Neural crest cell (in vitro differentiated cells): ENCODE measurements at regions not wholly inside any gene's neighbourhood (a gene's known extent, or its start where the extent isn't known, plus 50 kb on each side); places are given as distances from the start of the nearest gene placed in this dataset.

Experiments used
- DNase-seq: peaks from one replicate; pipeline ENCODE4 v3.0.0; 2021; ENCODE audit warnings: low read depth, mixed read lengths, low spot score
- H3K27ac Mint-ChIP-seq: one replicate; pipeline ENCODE4 v1.8.0; 2021; ENCODE audit warnings: mild to moderate bottlenecking, mixed read lengths; ENCODE audit not compliant: unreplicated experiment
- H3K27me3 Mint-ChIP-seq: 2 replicates; pipeline ENCODE4 v1.8.0; 2021; ENCODE audit warnings: low read depth, mild to moderate bottlenecking, mixed read lengths
- H3K36me3 Mint-ChIP-seq: 2 replicates; pipeline ENCODE4 v1.8.0; 2021; ENCODE audit warnings: low read depth, mild to moderate bottlenecking, mixed read lengths
- H3K4me1 Mint-ChIP-seq: 2 replicates; pipeline ENCODE4 v1.8.0; 2021; ENCODE audit warnings: mixed read lengths
- H3K4me3 Mint-ChIP-seq: one replicate; pipeline ENCODE4 v1.8.0; 2021; ENCODE audit warnings: mild to moderate bottlenecking, mixed read lengths
- H3K9me3 Mint-ChIP-seq: 2 replicates; pipeline ENCODE4 v1.8.0; 2021; ENCODE audit warnings: mixed read lengths
- TF ChIP-seq, protein P1 (sequence below): fragments of 200-600 bp; sonication (generic); conservative IDR thresholded peaks from 2 replicates; pipeline ENCODE4 v1.5.0; 2021; ENCODE audit warnings: antibody characterized with exemption, mild to moderate bottlenecking

DNA sequence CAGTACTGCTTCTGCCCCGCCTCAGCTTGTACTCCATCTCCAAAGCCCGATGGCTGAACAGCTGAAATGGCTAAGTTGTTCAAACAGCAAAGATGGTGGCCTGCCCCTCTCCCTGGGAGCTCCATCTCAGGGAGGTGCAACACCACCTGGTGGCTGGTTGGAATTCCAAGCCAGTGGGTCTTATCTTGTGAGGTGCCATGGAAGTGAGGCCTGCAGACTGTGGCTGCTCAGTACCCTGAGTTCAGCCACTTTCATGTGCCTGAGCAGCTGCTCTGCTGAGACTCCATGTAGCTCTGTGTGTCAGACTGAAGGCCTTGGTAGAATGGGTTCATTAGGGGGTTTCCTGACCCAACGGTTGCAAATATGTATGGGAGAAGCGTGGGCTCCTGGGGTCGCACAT is 67.3 kb upstream of the SPRY2 start:
- Mint-ChIP-seq H3K27me3 (no peaks in the 10 kb centered on the region), H3K27ac (no peak overlapping the region), H3K36me3 (peaks cover 22% of the 10 kb centered on the region), H3K4me3 (no peak overlapping the region), H3K4me1 (no peaks in the 10 kb centered on the region), H3K9me3 (peaks cover 19% of the 10 kb centered on the region)
- TF ChIP-seq, protein P1, sequence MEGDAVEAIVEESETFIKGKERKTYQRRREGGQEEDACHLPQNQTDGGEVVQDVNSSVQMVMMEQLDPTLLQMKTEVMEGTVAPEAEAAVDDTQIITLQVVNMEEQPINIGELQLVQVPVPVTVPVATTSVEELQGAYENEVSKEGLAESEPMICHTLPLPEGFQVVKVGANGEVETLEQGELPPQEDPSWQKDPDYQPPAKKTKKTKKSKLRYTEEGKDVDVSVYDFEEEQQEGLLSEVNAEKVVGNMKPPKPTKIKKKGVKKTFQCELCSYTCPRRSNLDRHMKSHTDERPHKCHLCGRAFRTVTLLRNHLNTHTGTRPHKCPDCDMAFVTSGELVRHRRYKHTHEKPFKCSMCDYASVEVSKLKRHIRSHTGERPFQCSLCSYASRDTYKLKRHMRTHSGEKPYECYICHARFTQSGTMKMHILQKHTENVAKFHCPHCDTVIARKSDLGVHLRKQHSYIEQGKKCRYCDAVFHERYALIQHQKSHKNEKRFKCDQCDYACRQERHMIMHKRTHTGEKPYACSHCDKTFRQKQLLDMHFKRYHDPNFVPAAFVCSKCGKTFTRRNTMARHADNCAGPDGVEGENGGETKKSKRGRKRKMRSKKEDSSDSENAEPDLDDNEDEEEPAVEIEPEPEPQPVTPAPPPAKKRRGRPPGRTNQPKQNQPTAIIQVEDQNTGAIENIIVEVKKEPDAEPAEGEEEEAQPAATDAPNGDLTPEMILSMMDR = no peak
- no peak for DNase-seq

DNA sequence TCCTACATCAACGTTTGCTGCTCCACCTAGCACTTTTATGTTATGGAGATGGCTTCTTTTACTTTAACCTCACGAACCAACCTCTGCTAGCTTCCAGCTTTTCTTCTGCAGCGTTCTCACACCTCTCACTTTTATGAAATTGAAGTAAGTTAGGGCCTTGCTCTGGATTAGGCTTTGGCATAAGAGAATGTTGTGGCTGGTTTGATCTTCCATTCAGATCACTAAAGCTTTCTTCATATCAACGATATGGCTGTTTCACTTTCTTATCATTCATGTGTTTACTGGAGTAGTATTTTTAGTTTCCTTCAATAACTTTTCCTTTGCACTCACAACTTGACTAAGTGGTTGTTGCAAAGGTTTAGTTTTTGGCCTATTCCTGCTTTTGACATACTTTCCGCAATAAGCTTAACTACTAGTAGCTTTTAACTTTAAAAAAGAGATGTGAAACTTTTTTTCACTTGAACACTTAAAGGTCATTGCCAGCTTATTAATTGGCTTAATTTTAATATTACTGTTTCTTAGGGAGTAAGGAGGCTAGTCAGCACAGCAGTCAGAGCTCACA is 60.0 kb upstream of the SPRY2 start:
- H3K4me3 Mint-ChIP-seq = no peak overlapping the region
- peaks cover 23% of the 10 kb centered on the region for H3K36me3 Mint-ChIP-seq
- no peaks in the 10 kb centered on the region for H3K27me3 Mint-ChIP-seq
- no peak for DNase-seq
- peaks cover 18% of the 10 kb centered on the region for H3K9me3 Mint-ChIP-seq
- TF ChIP-seq, protein P1 = no peak
- H3K4me1 Mint-ChIP-seq = no peaks in the 10 kb centered on the region
- H3K27ac Mint-ChIP-seq = no peak overlapping the region

DNA sequence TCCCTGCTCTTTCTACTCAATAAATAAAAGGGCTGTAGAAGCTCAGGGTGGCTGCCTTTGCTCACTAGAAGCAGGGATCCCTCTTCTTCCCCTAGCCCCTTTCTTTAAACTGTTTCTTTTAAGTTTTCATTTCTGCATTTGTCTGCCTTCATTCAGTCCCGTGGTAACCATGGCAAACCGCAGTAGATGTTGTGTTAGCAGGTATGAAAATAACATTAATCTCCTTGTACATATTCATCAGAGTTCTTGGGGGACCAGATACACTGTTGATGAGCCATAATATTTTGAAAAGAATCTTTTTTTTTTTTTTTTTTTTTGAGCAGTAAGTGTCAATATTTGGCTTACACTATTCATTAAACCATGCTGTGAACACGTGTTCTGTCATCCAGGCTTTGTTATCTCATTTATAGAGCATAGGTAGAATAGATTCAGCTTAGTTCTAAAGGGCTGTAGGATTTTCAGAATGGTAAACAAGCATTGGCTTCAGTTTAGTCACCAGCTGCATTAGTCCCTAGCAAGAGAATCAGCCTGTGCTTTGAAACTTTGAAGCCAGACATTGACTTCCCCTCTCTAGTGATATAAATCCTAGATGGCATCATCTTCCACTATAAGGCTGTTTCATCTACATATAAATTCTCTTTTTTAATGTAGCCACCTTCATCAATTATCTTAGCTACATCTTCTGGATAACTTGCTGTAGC is 59.4 kb upstream of the SPRY2 start:
- peaks cover 20% of the 10 kb centered on the region for H3K36me3 Mint-ChIP-seq
- DNase-seq = no peak
- no peaks in the 10 kb centered on the region for H3K27me3 Mint-ChIP-seq
- H3K27ac Mint-ChIP-seq = no peak overlapping the region
- TF ChIP-seq, protein P1 = no peak
- no peaks in the 10 kb centered on the region for H3K4me1 Mint-ChIP-seq
- H3K9me3 Mint-ChIP-seq = peaks cover 18% of the 10 kb centered on the region
- H3K4me3 Mint-ChIP-seq = no peak overlapping the region

DNA sequence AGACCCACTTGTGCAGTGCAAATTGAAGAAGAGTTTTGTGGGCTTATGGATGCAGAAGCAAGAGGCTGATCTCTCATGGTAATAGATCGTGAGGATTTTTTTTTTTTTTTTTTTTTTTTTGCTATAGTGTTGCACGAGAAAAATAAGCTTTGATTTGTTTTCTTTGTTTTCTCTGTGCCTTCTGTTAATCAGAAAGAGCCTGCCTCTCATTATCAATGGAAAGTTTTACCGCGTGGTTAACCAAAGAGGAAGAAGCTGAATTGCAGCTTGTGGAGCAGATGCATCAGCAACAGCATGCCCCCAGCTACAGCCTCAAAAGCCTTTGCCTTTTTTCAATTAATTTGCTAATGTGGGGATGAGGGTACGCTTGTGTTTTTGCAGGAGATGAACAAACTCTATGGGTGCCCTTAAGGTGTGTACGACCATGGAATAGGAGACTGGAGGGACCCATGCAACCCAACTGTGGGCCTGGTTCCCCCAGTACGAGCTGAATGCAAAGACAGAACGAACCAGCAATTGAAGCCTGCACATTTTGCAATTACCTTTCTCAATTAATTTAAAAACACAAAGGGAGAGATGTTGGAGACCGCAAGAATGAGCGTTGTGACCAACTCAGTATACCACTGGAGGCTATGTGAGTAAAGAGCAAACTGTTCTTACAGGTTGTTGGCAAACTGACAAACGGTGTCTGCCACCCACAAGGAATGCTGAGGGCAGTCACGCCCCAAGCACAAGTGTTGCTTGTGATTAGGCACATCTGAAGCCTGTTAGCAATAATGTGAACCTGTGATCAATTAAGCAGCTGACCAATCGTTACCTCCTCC is 58.6 kb upstream of the SPRY2 start:
- H3K27me3 Mint-ChIP-seq = no peaks in the 10 kb centered on the region
- TF ChIP-seq, protein P1 = no peak
- peaks cover 17% of the 10 kb centered on the region for H3K9me3 Mint-ChIP-seq
- H3K4me3 Mint-ChIP-seq = no peak overlapping the region
- no peaks in the 10 kb centered on the region for H3K4me1 Mint-ChIP-seq
- DNase-seq = no peak
- H3K27ac Mint-ChIP-seq = peak overlapping the region; percentile 44
- H3K36me3 Mint-ChIP-seq = peaks cover 17% of the 10 kb centered on the region
